IMR-90 (cell line): ENCODE measurements at regions not wholly inside any gene's neighbourhood (a gene's known extent, or its start where the extent isn't known, plus 50 kb on each side); places are given as distances from the start of the nearest gene placed in this dataset.

ENCODE experiments used
- ATAC-seq: fragments of 200-7000 bp; cut with Tn5 transposase; 2 replicates; pipeline ENCODE4 v1.9.1; 2020; ENCODE audit warnings: low read depth, mild to moderate bottlenecking, moderate library complexity
- BruUV-seq: library from RNA; stranded (reverse); fragments of 400-500 nt; replicated peaks from 2 replicates; lab custom pipeline; 2021; lab: Mats Ljungman, UMichigan
- CTCF ChIA-PET: fragments of 300-600 bp; formaldehyde crosslinking; extraction: SDS; loops from one replicate; lab custom pipeline; 2021; ENCODE audit warnings: antibody characterized with exemption; lab: Yijun Ruan, JAX
- POLR2A ChIA-PET: fragments of 300-600 bp; sonication (Branson Sonifier 250); formaldehyde crosslinking; loops from one replicate; lab custom pipeline; 2022; ENCODE audit warnings: antibody characterized with exemption; ENCODE audit not compliant: unreplicated experiment; lab: Charles Lee
- DNase-seq: peaks from one replicate; pipeline ENCODE4 v3.0.0; 2013
- H2AFZ ChIP-seq: replicated peaks from 2 replicates; pipeline ENCODE3; 2013; ENCODE audit warnings: low read length, mild to moderate bottlenecking; ENCODE audit not compliant: poor library complexity
- H2AK5ac ChIP-seq: 2 replicates; pipeline ENCODE4 v1.6.1; 2013; ENCODE audit warnings: low read depth, low read length, inconsistent platforms
- H2AK9ac ChIP-seq: replicated peaks from 2 replicates; pipeline ENCODE3; 2013; ENCODE audit warnings: mild to moderate bottlenecking, low read depth, low read length, moderate library complexity; ENCODE audit not compliant: poor library complexity
- H2BK120ac ChIP-seq: 2 replicates; pipeline ENCODE4 v1.6.1; 2013; ENCODE audit warnings: low read depth, low read length, inconsistent platforms
- H2BK15ac ChIP-seq: 3 replicates; pipeline ENCODE4 v1.6.1; 2013; ENCODE audit warnings: low read depth, low read length, inconsistent platforms
- H2BK20ac ChIP-seq: 2 replicates; pipeline ENCODE4 v1.6.1; 2013; ENCODE audit warnings: low read depth, mild to moderate bottlenecking, inconsistent platforms, low read length, moderate library complexity
- H2BK5ac ChIP-seq: 2 replicates; pipeline ENCODE4 v1.6.1; 2013; ENCODE audit warnings: mild to moderate bottlenecking, low read depth, low read length, inconsistent platforms; ENCODE audit not compliant: poor library complexity, severe bottlenecking
- H3K14ac ChIP-seq: replicated peaks from 2 replicates; pipeline ENCODE4 v1.6.1; 2013; ENCODE audit warnings: low read depth, low read length, inconsistent platforms
- H3K18ac ChIP-seq: 2 replicates; pipeline ENCODE4 v1.6.1; 2013; ENCODE audit warnings: low read depth, low read length, control low read depth
- H3K23ac ChIP-seq: 2 replicates; pipeline ENCODE4 v1.6.1; 2013; ENCODE audit warnings: low read depth, low read length, inconsistent platforms
- H3K27ac ChIP-seq: 2 replicates; pipeline ENCODE4 v1.5.1; 2013; ENCODE audit warnings: mild to moderate bottlenecking, control low read depth, low read length; ENCODE audit not compliant: insufficient read depth
- H3K27me3 ChIP-seq: 2 replicates; pipeline ENCODE4 v1.6.1; 2013; ENCODE audit warnings: low read length; ENCODE audit not compliant: control insufficient read depth, insufficient read depth
- H3K36me3 ChIP-seq: 2 replicates; pipeline ENCODE4 v1.6.1; 2013; ENCODE audit warnings: low read length, mixed read lengths; ENCODE audit not compliant: control insufficient read depth, insufficient read depth
- H3K4ac ChIP-seq: 2 replicates; pipeline ENCODE4 v1.6.1; 2013; ENCODE audit warnings: low read depth, low read length, inconsistent platforms
- H3K4me1 ChIP-seq: 2 replicates; pipeline ENCODE4 v1.6.1; 2013; ENCODE audit warnings: low read length, mixed read lengths; ENCODE audit not compliant: control insufficient read depth, insufficient read depth
- H3K4me2 ChIP-seq: 2 replicates; pipeline ENCODE4 v1.6.1; 2013; ENCODE audit warnings: low read depth, mild to moderate bottlenecking, control low read depth, low read length, moderate library complexity
- H3K4me3 ChIP-seq: 2 replicates; pipeline ENCODE4 v1.5.1; 2013; ENCODE audit warnings: low read depth, mild to moderate bottlenecking, control low read depth, low read length, moderate library complexity; ENCODE audit not compliant: insufficient read depth
- H3K56ac ChIP-seq: 2 replicates; pipeline ENCODE4 v1.6.1; 2013; ENCODE audit warnings: low read length, inconsistent platforms; ENCODE audit not compliant: insufficient read depth; ENCODE audit errors: extremely low read depth
- H3K79me1 ChIP-seq, 2 experiments: 2 replicates each; pipeline ENCODE4 v1.6.1; 2013; ENCODE audit warnings: low read length in 2 of 2, inconsistent platforms in 1 of 2, low read depth in 1 of 2
- H3K9ac ChIP-seq: 2 replicates; pipeline ENCODE4 v1.6.1; 2013; ENCODE audit warnings: low read depth, low read length, control low read depth
- H3K9me1 ChIP-seq: 2 replicates; pipeline ENCODE4 v1.6.1; 2013; ENCODE audit warnings: low read length, inconsistent platforms; ENCODE audit not compliant: insufficient read depth
- H3K9me3 ChIP-seq: 2 replicates; pipeline ENCODE4 v1.6.1; 2013; ENCODE audit warnings: low read length; ENCODE audit not compliant: control insufficient read depth, insufficient read depth
- H4K20me1 ChIP-seq: 2 replicates; pipeline ENCODE4 v1.6.1; 2013; ENCODE audit warnings: low read length, inconsistent platforms; ENCODE audit not compliant: insufficient read depth
- H4K5ac ChIP-seq: 2 replicates; pipeline ENCODE4 v1.6.1; 2013; ENCODE audit warnings: mild to moderate bottlenecking, low read depth, low read length, control low read depth
- H4K8ac ChIP-seq, 2 experiments: 2 replicates each; pipeline ENCODE4 v1.6.1; 2013; ENCODE audit warnings: low read depth in 2 of 2, low read length in 2 of 2, control low read depth in 1 of 2, inconsistent platforms in 1 of 2
- H4K91ac ChIP-seq: 2 replicates; pipeline ENCODE4 v1.6.1; 2013; ENCODE audit warnings: low read depth, low read length, inconsistent platforms; ENCODE audit not compliant: insufficient read depth
- CEBPB ChIP-seq: IDR thresholded peaks from 2 replicates; pipeline ENCODE4 v1.6.1; 2012; ENCODE audit warnings: low read depth, low read length, improper control_type of control experiment
- CHD1 ChIP-seq: IDR thresholded peaks from 2 replicates; pipeline ENCODE4 v1.6.1; 2012; ENCODE audit warnings: low read depth, low read length, improper control_type of control experiment
- ELK1 ChIP-seq: fragments of 150-350 bp; IDR thresholded peaks from 2 replicates; pipeline ENCODE4 v1.6.1; 2016; ENCODE audit warnings: low read depth, mild to moderate bottlenecking, low read length, moderate library complexity, borderline replicate concordance
- FOS ChIP-seq: fragments of 150-350 bp; IDR thresholded peaks from 2 replicates; pipeline ENCODE4 v1.6.1; 2016; ENCODE audit warnings: low read depth, low read length
- MAFK ChIP-seq: IDR thresholded peaks from 2 replicates; pipeline ENCODE4 v1.6.1; 2012; ENCODE audit warnings: low read depth, low read length, improper control_type of control experiment
- MAZ ChIP-seq: IDR thresholded peaks from 2 replicates; pipeline ENCODE4 v1.6.1; 2012; ENCODE audit warnings: low read depth, mild to moderate bottlenecking, low read length, improper control_type of control experiment, moderate library complexity, borderline replicate concordance
- POLR2A ChIP-seq: IDR thresholded peaks from 2 replicates; pipeline ENCODE4 v1.6.1; 2012; ENCODE audit warnings: mild to moderate bottlenecking, low read depth, low read length
- RAD21 ChIP-seq: IDR thresholded peaks from 2 replicates; pipeline ENCODE4 v1.6.1; 2012; ENCODE audit warnings: low read length, improper control_type of control experiment
- RCOR1 ChIP-seq: IDR thresholded peaks from 2 replicates; pipeline ENCODE4 v1.6.1; 2012; ENCODE audit warnings: mild to moderate bottlenecking, low read length, improper control_type of control experiment; ENCODE audit not compliant: insufficient replicate concordance
- RFX5 ChIP-seq: IDR thresholded peaks from 2 replicates; pipeline ENCODE4 v1.8.0; 2012; ENCODE audit warnings: low read depth, mild to moderate bottlenecking, low read length, moderate library complexity
- USF2 ChIP-seq: fragments of 150-350 bp; IDR thresholded peaks from 2 replicates; pipeline ENCODE4 v1.6.1; 2017; ENCODE audit warnings: mild to moderate bottlenecking, antibody characterized with exemption, low read length, low read depth
- dilution Hi-C: fragments of 300-500 bp; cut with HindIII; formaldehyde crosslinking; loops from one replicate; pipeline ENCODE4 v1.14.3; 2018; ENCODE audit warnings: low sequenced_read_pairs; ENCODE audit not compliant: unreplicated experiment
- in situ Hi-C: fragments of 300-500 bp; cut with MboI; formaldehyde crosslinking; loops from 3 replicates; pipeline ENCODE4 v1.14.3; 2019; ENCODE audit warnings: low sequenced_read_pairs, inconsistent platforms, mixed read lengths
- intact Hi-C: fragments of 100-400 bp; cut with micrococcal nuclease; formaldehyde crosslinking; loops from 2 replicates; pipeline ENCODE4 v1.10.0; 2022

GRCh38 chr20:29419378-29419777 is 1838.1 kb upstream of the DEFB115 start:
- no peak overlapping the region for H2AK5ac ChIP-seq
- dilution Hi-C loops = no loop called here

More at GRCh38 chr20:29419378-29419777, 1838.1 kb upstream of the DEFB115 start:
- Histone ChIP-seq H2BK20ac (no peak overlapping the region), H3K9me3 (0 out of 2 replicates have a peak, but pooled peaks cover 11% of the 10 kb centered on the region), H3K9ac (no peak overlapping the region), H3K79me1 (no peaks in the 10 kb centered on the region), H3K36me3 (no peaks in the 10 kb centered on the region), H2BK120ac (no peak overlapping the region), H4K5ac (no peak overlapping the region), H3K4me2 (no peak overlapping the region), H4K91ac (no peak overlapping the region), H4K20me1 (no peaks in the 10 kb centered on the region), H3K4me1 (no peaks in the 10 kb centered on the region), H3K56ac (no peak overlapping the region), H3K4me3 (no peak overlapping the region), H3K4ac (no peak overlapping the region), H3K14ac (no peak overlapping the region), H3K27me3 (no peaks in the 10 kb centered on the region), H2BK5ac (no peak overlapping the region), H3K9me1 (no peaks in the 10 kb centered on the region), H2AK9ac (no peak overlapping the region), H2AFZ (no peak overlapping the region), H3K27ac (no peak overlapping the region), H3K18ac (no peak overlapping the region), H4K8ac (no peak overlapping the region), H2BK15ac (no peak overlapping the region), H3K23ac (no peak overlapping the region)
- ChIA-PET POLR2A (no interaction called here), CTCF (no interaction called here)
- in situ Hi-C loops (no loop called here), intact Hi-C loops (no loop called here)
- no TSS peak for BruUV-seq
- DNase-seq = no peak
- no peak for ATAC-seq
- no peak for TF ChIP-seq RCOR1
- no peak for TF ChIP-seq FOS
- TF ChIP-seq ELK1 = no peak
- no peak for TF ChIP-seq CEBPB
- no peak for TF ChIP-seq POLR2A
- TF ChIP-seq MAFK = no peak
- no peak for TF ChIP-seq CHD1
- no peak for TF ChIP-seq RFX5
- no peak for TF ChIP-seq MAZ
- no peak for TF ChIP-seq USF2
- no peak for TF ChIP-seq RAD21
